GM21423 (cell line): ENCODE measurements at regions not wholly inside any gene's neighbourhood (a gene's known extent, or its start where the extent isn't known, plus 50 kb on each side); places are given as distances from the start of the nearest gene placed in this dataset.

Experiments used
- ATAC-seq: cut with Tn5 transposase; IDR thresholded peaks from one replicate; pipeline ENCODE4 v1.9.1; 2021; ENCODE audit warnings: mild to moderate bottlenecking, moderate library complexity; ENCODE audit not compliant: unreplicated experiment

DNA sequence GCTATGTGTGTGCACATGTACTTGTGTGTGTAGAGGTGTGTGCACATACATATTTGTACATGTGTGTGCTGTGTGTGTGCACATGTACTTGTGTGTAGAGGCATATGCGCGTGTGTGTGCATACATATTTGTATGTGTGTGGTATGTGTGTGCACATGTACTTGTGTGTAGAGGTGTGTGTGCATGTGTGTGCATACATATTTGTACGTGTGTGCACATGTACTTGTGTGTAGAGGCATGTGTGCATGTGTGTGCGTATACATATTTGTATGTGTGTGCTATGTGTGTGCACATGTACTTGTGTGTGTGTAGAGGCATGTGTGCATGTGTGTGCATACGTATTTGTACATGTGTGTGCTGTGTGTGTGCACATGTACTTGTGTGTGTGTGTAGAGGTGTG is 291.9 kb downstream of the AJAP1 start:
- no peak for ATAC-seq

DNA sequence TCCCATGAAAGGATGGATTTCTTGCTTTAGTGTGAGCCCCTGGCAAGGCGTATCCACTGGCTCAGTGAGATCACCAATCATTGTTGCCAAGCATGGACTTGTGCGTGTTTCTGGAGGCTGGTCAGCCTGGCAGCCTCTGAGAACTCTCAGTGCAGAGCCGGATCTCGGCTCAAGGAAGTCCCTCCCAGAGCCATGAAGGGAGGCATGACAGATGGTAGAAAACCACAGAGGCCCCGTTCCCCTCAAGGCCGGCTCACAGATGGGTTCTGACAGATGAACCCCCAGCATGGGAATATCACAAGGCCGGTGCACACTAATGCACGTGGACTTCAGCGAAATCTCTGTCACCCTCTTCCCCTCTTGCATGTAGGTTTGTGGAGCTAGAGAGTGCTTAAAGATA is 290.5 kb downstream of the AJAP1 start:
- no peak for ATAC-seq

DNA sequence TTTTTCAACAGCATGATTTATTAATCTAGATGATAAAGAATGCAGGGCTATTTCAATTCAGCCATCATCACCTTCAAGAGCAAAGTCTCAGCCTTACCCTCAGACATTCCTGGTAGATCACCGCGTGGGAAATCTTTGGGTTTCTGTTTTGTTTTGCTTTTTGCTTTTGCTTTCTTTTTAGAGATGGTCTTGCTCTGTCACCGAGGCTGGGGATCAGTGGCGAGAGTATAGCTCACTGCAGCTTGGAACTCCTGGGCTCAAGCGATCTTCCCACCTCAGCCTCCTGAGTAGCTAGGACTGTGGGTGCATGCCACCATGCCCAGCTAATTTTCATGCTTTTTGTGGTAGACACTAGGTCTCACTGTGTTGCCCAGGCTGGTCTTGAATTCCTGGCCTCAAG is 289.7 kb downstream of the AJAP1 start:
- ATAC-seq: no peak

DNA sequence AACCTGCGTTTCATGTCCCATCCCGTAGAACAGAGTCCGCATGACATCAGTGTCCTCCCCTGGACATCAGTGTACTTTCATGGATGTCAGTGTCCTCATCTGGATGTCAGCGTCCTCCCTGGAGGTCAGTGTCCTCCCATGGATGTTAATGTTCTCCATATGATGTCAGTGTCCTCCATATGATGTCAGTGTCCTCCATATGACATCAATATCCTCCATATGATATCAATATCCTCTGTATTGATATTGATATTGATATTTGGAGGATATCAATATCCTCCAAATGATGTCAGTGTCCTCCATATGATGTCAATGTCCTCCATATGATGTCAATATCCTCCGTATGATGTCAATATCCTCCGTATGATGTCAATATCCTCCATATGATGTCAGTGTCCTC is 284.9 kb downstream of the AJAP1 start:
- ATAC-seq: no peak

DNA sequence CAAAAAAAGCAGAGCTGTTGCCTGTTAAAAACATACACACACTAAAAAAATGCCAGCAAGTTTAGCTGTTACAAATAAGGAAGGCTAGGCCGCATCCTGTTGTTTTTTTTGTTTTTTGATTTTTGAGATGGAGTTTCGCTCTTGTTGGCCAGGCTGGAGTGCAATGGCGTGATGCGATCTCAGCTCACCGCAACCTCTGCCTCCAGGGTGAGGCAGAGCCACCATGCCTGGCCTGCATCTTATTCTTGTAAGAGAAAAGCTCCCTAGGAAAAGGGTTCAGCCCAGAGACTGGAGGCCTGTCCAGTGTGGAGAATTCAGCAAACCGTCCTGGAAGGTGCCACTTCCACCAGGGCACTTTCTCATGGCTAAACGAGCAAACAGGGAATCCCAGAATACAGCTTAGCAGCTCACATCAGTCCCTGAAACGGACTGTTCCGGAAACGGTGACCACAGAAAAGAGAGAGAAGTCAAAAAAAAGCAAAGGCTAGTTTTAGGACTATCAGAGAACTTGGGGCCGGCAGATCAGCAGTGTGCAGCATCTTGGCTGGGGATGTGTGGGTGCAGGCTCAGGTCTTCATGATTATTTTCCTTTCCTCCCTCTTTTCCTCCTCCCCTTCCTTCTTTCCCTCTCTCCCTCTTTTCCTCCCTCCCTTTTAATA is 283.6 kb downstream of the AJAP1 start:
- no peak for ATAC-seq

DNA sequence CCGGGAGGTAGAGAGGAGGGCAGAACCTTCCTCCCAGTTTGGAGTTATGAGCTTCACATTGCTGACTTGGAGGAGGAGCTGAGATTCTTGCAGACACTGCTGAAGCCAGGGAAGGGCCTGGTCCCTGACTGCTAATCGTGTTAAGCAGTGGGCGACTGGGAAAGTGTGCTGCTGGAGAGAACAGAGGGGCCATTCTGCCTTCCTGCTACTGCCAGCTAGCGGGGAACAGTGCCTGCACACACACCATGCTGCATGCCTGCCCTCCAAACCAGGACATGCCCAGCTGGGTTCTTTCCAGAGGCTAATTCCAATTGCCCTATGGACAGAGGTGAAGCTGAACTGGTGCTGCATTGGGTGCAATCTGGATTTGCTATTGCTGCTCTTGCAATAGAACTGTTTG is 281.4 kb downstream of the AJAP1 start:
- ATAC-seq: no peak

DNA sequence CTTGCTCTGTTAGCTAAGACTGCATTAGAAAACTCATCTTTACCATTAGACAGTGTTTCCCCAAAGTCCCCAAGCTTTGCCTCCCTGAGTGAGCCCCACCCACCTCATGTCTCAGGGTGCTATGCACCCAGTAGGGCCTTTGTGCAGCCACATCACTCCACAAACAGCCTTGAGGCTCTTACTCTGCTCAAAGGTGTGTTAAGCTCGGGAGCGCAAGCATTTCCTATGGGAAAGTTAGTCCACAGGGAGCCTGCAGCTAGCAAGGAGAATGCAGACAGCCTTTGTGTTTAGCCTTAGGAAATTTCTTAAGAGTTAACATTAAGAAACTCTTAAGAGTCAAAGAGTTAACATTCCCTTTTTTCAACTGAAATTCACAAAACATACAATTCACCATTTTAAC is 278.8 kb downstream of the AJAP1 start:
- no peak for ATAC-seq

DNA sequence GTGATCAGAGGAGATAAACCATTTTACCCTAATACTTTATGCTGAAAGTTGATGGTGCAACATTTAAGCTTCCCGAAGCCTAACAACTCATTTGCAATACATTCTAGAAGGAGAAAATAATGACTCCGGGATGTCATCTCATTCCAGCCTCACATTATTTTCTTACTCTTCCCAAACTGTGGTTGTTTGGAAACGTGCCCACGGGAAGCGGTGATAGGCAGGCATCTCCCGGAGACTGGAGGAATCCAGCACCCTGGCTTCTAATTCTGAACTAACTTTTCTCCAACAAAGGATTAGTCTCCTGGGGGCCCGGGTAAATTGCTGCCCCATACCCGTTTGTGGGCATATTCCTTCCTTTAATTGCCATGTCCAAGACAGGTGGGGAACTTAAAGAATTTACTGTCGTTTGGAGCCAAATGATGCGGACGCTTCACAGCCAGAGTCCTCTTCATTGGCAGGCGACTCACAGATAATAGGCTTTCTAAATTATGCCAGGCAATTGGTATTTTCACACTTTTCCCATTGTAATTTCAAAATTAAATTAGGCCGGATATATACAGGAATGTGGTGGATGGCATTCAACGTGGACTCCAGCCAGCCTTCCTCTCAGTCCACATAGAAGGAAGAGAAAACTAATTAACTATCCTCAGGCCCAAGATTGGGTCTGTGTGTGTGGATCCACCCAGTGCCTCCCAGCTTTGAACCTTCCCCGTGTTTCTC is 278.1 kb downstream of the AJAP1 start:
- ATAC-seq: no peak

DNA sequence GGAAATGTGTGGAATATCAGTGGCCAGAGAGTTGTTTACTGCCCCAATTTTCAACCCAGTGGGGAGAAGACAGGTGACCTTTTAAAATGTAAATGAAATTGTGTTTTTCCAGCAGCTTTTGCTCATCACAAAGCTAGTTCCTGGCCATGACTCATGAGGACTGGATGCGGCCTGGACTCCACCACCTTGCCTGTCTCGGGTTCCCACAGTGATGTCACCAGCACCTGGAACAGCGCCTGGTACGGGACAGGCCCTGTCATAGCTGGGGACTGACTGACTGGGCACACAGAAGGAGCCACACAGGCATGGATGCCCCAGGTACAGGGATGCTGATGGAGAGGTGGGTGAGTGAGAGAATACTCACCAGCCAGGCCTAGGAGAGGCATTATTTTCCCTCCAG is 277.1 kb downstream of the AJAP1 start:
- ATAC-seq: no peak

DNA sequence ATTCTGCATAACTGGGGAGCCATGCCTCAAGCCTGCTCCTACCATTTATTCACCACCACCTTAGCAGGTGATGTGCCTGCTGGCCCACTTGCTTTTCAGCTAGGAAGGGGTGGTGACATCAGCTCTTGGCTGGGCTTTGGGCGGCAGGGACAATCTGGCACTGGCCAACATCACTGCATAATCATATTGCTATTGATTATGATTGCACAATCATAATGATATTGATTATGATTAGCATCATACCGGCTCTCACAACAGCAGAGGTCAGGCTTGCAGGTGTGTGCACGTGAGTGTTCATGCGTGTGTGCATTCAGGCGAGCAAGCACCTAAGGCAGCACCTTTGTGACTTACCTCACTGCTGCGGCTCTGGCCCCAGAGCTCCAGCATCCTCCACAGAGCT is 273.8 kb downstream of the AJAP1 start:
- ATAC-seq: no peak

DNA sequence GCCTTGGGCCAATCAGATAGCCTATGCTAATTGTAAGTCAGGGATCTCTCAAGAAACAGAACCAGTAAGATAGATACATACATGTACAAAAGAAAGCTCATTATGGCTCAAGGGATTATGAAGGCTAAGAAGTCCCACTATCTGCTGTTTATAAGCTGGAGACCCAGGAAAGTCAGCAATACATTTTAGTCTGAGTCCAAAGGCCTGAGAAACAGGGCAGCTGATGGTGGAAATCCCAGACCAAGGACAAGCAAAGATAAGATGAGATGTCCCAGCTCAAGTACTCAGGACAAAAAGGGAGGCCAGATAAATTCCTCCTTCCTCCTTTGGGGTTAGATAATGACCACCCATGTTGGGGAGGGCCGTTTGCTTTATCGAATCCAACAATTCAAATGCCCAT is 269.9 kb downstream of the AJAP1 start:
- no peak for ATAC-seq

DNA sequence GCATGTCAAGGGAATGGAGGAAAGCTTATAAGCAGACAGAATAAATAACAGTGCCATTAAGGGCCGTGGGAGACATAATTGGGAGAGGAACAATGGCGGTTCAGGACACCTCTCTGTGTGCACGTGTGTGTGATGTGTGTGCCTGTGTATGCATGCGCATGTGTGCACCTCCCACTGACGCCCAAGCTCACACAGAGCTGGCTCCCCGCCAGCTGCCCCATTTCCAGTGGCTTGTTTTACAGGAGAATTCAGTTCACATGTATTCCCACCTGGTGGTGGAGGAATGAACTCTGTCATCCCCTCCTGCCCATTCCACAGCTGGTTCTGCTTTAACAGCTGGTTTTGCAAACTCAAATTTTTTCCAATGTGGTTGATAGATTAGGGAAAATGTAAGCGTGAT is 262.2 kb downstream of the AJAP1 start:
- no peak for ATAC-seq

DNA sequence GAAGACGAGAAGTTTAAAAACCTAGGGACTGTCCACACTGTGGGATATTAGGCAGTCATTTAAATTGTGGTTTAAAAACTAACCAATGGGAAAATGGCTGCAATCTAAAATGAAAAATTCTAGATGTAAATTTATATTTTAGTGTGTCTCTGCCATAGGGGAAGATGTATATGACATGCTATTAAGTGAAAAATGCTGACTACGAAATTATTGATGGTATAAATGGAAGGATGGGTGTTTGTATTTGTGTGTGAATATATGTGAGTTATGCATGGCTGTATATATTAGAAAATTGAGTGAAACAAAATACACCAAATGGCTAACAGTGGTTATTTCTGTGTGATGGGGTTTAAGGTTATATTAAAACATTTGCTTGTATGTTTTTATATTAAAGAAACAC is 260.7 kb downstream of the AJAP1 start:
- ATAC-seq: no peak

DNA sequence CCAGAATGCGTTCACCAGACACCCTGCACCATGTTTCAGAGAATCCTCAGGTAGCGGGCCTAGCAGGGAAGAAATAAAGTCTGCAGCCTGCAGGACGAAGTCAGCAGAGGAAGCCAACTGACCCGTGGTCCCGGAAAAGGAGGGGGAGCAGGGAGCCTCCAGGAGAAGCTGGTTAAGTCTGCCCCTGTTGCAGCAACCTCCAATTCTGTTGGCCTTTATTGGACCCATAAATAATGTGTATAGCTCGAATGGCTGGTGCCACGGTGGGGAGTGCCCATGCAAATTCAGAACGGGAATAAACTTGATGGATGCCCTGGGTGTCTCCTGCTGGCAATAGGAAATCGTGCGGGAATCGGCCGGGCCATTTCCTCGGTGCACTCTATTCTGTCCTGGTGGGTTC is 254.1 kb downstream of the AJAP1 start:
- ATAC-seq: no peak

DNA sequence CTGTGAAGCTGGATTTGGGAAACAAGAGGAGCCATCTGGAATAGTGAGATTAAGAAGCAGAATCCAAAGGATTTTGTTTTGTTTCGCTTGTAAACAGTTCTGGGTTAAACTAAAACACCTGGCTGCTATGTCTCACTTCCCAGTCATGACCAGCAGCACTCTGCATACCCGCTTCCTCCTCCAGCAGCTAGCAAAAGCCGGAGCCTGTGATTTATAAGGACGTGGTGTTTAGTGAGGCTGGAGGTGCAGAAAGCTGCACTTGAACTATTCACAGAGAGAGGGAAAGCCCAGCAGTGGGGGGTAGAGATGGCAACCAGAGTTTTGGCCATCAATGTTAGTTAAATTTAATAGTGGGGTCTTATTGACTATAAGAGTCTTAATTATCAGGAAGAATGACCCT is 240.2 kb downstream of the AJAP1 start:
- no peak for ATAC-seq

DNA sequence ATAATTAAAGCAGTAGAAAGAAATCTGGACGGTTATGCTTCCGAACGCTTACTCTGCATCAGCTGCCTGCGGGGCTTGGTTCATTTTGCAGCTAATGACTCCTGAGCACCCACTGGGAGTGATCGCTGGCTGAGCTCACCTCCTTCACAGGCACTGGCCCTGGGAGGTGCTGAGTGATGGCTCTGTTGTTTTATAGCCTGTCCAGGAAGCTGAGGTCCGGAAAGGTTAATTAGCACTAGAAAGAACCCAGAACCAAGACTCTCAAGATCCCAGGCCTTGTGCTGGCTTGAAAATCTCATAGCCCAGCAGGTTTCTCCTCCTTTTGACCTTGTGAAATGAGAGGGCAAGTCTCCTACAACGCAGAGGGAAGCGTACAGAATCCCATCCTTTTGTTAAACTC is 226.2 kb downstream of the AJAP1 start:
- no peak for ATAC-seq

DNA sequence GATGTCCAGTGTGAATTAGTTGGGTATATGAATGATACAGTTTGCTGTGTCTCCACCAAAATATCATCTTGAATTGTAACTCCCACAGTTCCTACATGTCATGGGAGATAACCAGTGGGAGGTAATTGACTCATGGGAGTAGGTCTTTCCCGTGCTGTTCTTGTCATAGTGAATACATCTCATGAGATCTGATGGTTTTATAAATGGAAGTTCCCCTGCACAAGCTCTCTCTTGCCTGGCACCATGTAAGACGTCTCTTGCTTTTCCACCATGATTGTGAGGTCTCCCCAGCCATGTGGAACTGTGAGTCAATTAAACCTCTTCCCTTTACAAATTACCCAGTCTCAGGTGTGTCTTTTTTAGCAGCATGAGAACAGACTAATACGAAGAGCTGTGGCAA is 223.0 kb downstream of the AJAP1 start:
- no peak for ATAC-seq

DNA sequence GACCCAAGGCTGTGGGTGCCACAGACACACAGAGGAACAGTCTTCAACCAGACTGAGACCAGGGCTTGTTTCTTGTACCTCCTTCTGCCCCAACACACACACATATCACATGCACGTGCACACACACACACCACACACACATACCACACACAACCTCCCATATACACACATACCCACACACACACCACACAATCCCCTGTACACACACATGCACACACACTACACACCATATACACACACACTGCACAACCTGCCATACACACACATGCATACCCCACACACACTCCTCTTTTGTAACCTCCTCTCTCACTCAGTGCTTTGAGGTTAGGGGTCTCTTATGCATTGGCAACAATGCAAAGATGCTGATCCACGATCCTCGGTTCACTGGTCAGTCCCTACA is 217.0 kb downstream of the AJAP1 start:
- no peak for ATAC-seq

DNA sequence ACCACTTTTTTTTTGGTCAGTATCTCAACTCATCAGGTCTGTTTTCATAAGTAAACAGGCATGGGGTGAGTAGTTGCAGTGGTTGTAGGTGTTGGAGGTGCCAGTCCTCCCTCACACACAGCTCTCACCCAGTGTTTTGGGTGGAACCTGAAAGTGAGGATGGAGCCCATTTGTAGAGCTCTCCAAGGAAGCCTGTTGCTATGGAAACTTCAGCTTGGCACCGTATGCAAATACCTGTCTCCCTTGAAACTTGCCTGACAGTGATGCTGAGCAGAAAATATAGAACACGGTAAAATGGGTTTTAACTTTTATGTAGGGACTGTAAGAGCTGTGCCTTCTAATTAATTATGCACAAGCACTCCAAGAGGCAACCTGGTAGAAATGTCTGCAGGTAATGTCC is 214.1 kb downstream of the AJAP1 start:
- ATAC-seq: no peak

DNA sequence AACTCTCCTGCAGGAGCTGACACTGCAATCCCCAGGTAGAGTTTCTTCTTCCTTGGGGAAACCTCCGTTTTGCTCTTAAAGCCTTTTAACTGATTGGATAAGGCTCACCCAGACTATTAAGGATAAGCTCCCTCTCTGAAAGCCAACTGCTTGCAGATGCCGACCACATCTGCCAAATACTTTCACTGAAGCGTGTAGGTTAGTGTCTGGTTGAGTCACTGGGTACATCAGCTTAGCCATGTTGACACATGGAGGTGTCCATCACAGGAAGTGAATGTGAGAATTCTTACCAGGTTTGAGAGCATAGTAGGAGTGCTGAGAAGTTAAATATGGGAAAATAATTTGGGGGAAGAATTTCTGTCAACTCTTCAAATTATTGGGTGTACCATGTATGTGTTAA is 202.0 kb downstream of the AJAP1 start:
- no peak for ATAC-seq

DNA sequence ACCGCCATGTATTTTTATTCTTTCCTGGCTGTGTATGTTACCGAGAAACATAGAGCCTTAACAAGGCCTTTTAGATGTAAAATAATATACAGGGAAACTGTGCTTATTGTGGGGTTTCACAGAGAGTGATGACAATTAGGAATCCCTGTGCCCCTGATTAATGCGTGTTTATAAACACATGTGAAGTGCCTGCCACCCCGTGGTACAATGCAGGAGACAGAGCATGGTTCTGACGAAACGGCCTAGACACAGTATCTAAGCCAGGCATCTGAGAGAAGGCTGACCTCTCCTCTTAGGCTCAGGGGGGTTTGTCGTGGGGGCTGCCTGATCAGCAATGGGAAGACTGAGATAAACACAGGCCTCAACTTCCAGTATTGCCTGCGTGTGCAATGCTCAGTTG is 200.0 kb downstream of the AJAP1 start:
- ATAC-seq: no peak

DNA sequence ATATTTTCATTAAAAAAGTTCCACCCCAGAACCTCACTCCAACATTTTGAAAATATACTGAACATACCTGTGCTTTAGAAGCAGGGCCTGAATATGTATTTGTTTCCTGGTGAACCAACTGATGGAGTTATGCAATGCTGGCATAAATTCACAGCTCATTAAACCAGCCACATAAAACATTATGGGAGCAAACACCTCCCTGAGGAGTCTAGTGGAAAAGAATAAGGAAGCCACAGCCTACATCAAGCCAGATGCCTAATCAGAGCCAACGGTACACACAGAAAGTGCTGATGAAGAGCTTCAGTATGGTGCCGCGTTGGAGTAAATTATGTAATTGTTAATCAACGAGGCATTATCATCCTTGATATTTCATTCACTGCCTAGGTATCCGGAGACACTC is 199.5 kb downstream of the AJAP1 start:
- no peak for ATAC-seq
